ENCODE measurements at regions not wholly inside any gene's neighbourhood (a gene's known extent, or its start where the extent isn't known, plus 50 kb on each side); places are given as distances from the start of the nearest gene placed in this dataset.

DNA sequence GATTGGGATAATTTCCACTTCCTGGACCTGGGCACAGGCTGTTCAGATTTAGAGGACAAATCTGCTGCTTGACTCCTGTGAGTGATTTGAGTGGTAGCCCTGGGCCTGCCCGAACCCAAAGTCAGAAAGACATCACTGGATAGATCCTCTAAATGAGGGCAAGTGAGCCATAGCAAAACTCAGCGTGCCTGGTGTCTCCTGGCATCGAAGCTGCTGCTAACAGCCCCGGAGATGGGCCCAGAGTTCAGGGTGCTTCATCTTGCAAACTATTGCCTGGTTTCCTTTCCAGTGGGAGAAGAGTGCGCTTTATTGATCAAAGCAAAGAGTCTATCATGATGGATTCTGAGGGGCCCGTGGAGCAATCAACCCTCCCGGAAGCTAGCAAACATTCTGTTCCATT is 153.1 kb upstream of the KLHL29 start:
- no peak for DNase-seq (ENCODE audit: extremely low read depth, low read depth, low spot score)

DNA sequence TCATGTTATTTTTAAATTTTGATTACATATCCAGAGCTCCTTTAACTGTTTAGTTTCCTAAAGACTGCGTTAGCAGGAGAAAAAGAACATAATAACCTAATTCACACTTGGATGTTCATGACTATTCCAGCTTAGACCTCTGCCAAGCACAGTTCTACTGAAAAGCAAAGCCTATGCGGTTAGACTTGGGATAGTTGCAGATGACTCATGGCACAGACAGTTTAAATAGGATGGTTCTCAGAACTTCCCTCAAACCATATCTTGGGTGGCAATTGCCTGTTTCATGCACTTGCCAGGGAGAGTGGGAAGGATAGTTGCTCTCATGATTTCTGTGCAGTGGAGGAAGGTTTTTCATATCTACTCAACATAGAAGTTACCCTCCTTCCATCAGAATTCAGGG is 149.7 kb upstream of the KLHL29 start:
- no peak for DNase-seq (ENCODE audit: extremely low read depth, low read depth, low spot score)

DNA sequence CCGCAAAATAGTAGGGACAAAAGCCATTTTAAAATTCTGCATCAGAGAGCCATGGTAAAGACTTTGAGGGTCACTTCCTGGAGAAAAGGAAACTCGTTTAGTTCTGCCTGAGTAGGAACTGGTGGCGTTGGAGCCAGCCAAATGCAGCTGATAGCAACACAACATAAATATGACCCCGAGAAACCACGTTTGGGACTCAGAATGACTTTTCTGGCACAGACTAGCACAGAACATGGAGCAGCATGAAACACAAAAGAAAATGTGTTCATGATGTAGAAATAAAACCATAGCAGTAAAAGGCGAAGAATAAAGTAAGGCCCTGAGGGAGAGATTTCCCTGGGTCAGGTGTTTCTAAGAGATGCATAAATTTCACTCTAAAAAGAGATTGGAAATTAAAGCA is 149.2 kb upstream of the KLHL29 start:
- no peak for DNase-seq (ENCODE audit: extremely low read depth, low read depth, low spot score)

DNA sequence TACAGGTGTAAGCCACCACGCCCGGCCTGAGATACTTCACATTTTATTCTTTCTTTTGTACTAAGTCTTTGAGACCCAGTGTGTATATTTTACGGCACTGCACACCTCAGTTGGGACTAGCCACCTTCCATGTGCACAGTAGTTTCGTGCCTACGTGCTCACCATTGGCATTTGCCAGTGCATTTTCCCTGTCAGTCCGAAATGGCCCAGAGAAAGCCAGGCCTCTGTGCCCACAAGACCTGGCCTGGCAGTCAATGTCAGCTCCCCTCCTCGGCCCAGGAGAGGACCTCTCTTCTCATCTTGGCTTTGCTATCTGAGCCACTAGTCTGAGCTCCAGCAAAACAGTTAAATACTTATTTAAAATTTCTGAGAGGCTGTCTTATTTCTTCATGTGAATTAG is 147.8 kb upstream of the KLHL29 start:
- DNase-seq (ENCODE audit: extremely low read depth, low read depth, low spot score), result no peak

DNA sequence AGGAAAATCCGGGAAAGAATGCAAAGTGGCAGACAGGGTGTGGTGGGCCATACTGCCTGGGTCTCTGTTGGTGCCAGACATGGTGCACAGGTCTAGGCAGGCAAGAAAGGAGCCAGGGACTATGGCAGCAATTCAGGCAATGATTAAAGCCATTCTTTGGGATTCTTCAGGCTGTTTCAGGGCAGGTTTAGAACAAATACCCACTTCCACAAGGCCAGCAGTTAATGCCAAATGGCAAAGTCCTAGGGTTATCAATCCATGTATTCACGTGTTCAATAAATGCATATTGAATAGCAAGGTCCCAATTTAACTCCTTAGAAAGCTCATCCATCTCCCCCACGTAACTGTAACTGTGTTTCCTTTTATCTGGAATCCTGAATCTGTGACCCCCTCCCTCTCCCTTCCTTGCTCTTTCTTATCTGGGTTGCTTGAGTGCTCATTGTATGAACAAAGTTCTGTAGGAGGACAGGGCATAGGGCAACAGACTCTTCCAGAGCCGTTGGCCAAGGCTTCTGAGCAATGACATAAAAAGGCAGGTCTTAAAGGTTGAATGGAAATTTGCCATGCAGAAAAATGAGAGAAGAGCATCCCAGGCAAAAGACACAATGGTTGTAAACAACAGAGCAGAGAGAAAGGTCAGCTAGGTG is 146.8 kb upstream of the KLHL29 start:
- DNase-seq (ENCODE audit: extremely low read depth, low read depth, low spot score), result no peak

DNA sequence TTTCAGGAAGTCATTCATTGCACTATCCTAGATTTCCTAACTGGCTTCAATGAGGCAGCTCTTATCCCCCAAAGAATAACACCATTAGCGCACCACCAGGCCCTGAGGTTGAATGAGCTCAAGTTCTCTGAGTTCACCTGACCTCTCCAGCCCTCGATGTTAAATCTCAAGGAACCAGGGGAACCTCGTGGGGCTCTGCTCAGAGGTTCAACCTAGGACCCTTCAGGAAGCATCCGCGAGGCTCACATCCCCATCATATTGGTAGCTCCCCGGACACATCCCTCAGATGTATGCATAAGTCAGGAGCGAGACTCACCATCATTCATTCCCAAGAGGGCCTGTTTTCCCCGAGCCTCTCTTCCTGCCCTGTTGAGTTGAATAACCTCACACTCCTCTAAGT is 145.6 kb upstream of the KLHL29 start:
- DNase-seq (ENCODE audit: extremely low read depth, low read depth, low spot score), result no peak

DNA sequence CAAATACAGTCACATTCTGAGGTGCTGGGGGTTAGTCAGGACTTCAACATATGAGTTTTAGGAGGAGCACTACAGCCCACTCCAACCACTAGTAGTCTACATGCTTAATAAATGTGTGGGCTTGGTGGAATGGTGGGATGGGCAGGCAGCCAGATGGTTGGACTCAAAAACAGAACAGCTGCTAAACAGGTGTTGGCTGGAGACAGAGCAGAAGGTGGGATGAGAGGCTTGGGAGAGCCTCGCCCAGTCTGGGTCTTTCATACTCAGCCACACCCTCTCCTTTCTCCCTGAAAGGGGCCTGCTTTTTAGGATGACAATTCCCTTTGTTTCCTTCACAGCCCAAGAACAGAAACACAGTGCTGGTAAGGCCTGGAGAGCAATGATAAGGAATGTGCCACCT is 143.9 kb upstream of the KLHL29 start:
- no peak for DNase-seq (ENCODE audit: extremely low read depth, low read depth, low spot score)

DNA sequence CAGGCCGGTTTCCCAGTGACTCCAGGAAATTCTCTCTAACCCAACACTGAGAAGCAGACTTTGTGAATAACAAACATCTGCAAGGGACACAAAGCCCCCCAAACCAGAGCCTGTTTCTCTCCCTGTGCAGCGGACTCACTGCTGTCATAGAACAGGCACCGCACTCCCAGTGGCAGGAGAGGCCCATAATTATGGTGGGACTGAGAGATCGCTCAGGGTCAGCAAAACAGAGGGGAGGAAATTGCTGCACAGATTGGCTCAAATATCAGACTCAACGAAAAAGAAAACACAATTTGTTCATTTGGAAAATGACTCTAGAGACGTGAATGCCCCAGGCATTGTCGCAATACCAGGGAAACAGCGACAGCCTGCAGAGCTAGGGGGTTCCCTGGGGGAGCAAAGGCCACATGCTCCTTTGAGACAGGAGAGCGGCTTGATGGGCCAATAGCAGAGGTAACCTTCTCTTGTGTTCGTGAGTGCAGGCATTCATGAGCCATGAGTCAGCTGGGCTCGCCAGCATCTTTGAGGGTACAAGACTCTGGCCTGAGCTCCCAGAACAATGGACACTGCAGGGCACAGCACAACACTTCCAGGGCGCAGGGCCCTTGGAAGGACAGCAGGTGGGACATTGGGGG is 143.3 kb upstream of the KLHL29 start:
- no peak for DNase-seq (ENCODE audit: extremely low read depth, low read depth, low spot score)

DNA sequence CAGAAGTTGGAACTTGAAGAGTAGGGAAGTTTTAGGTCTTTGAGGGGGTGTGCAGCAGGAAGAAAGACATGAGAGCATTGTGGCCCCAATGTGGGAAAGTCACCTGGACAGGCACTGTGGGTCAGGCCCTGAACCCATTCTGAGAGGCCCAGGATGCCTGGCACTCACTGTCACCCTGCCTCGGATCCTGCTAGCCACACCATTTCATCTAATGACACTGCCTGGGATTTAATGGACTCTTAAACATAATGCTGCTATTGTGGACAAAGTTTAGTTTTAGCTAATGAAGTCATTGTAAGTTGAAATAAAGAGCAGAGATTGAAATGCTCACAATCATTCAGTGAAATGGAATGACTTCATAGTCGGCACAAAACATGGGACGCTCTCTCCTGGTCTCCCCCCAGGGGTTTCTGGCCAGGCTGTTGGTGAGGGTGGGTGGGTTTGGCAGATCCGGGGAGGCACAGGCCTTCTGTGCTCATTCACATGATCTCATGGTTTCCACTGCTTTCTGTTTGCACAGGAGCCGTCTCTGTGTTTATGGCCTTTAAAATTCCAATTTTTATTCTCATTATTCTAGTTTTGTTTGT is 141.8 kb upstream of the KLHL29 start:
- DNase-seq (ENCODE audit: extremely low read depth, low read depth, low spot score), result no peak

DNA sequence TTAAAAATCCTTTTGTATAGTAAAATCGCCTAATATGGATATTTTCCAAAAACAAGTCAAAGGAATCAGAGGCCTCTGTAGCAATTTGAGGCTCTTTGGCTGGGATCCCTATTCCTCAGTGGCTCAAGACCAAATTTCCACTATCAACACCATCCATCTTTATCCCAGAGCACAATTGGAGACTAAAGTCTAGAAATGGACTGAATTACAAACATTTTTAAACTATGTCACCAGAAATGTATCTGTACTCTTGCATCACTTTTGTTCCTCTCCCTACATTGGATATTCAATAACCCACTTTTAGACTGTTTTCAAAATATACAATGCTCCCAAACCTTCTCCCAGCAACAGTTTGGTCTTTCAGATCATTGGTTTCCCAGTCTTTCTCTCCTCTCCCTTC is 140.4 kb upstream of the KLHL29 start:
- no peak for DNase-seq (ENCODE audit: extremely low read depth, low read depth, low spot score)

DNA sequence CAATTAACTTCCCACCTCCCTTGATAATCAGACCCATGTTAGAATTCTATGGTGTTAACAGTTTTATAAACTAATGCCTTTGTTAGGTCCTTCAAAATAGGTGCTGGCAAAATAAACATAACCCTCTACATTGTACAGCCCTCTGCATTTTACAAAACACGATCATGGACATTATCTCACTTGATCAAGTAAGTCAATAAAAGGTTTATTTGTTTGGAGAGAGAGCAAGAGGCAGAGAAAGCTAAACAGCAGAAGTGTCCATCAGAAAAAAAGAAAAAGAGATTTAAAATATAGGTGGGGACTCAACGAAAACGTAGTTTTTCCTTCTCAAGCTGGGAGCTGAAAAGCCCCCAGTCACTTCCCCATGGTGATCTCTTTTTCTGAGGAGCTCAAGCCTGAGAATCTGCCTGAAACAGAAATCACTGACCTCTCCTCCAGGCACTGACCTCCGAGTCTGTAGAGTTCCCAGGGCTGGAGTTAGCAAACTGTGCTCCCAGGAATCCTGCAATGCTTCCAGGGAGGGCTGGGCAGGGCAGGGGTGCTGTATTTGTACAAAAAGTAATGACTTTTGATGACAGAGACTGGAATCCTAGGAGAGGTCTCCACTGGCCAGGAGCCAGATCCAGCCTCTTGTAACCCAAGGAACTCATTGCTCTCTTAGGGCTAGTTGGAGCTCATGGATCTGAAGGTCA is 137.8 kb upstream of the KLHL29 start:
- no peak for DNase-seq (ENCODE audit: extremely low read depth, low read depth, low spot score)

DNA sequence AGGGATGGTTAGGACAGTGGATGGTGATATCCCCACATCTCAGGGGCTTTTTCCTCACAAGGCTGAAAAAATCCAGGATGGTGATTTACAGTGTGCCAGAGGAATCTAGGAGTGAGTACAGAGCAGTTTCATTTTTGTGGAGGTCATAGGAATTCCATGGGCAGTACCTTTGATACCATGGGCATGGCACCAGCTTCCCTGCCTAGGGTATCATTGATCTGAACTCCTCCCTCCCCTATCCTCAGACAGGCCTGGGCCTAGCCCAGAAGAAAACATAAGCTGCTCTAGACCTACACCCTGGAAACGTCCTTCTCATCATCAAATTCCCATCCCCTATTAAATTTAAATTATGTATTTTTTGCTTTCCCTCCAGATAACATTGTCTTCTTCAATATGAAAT is 136.3 kb upstream of the KLHL29 start:
- no peak for DNase-seq (ENCODE audit: extremely low read depth, low read depth, low spot score)

DNA sequence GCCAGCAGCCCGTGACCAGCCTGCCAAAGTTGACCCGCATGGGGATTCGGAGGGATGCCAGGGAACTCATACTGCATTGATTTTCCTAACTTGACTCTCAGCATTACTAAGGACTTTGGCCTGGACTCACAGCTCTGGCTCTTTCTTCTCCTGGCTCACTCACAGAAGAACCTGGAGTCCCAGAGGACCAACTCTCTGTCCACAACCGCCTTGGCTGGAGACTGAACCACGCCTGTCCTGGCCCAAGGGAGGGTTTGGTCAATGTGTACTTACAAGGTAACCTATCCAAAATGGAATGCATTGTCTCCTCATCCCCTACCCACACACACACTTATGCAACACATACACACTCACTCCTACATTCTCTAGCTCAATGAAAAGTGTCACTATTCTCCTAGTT is 135.6 kb upstream of the KLHL29 start:
- DNase-seq (ENCODE audit: extremely low read depth, low read depth, low spot score), result no peak

DNA sequence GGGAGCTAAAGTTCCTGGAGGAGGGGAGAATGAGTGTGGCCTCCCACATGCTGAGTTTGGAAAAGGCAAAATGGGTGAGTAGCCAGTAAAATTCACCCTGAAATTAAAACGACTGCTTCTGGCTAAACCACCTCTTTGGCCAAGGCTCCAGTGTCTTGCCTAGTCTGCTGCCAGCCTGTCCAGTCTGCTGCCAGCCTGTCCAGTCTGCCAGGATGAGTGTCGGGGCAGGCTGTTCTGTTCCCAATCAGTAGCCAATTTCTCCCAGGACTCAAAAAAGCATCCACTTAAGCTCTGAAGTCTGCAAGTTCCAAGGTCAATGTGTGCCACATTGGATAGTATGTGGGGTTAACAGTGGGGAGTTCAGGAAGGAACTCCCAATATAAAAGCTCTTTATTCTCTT is 134.6 kb upstream of the KLHL29 start:
- DNase-seq (ENCODE audit: extremely low read depth, low read depth, low spot score), result no peak

DNA sequence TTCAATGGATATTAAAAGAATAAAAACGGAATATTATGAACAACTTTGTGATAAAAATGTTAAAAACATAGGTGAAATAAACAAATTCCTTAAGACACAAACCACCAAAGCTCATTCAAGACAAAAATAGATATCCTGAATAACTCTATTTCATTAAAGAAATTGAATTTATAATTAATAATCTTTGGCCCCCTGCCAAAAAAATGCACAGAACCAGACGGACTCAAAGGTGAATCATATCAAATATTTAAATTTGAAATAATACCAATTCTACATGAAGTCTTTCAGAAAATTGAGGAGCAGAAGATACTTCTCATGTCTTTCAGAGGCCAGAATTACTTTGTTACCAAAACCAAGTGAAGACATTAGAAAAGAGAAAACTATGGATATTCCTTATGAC is 128.3 kb upstream of the KLHL29 start:
- no peak for DNase-seq (ENCODE audit: extremely low read depth, low read depth, low spot score)

DNA sequence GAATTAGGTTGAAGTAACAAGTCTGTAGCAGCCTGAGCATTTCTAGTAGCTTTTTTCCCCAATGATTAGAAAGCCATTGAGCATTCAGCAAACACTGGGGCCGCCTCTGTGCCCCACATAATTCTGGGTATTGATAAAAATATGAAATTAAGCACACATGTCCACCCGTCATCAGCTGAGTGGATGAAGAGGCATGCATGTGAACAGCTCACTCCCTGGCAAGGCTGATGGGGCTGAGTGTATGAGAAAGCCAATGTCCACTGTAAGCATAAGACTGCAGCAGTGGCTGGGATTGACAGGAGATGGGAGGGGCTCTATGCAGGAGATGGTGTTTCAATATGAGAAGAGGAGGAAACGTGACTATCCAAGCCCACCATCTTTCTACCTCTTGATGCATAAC is 124.4 kb upstream of the KLHL29 start:
- no peak for DNase-seq (ENCODE audit: extremely low read depth, low read depth, low spot score)

DNA sequence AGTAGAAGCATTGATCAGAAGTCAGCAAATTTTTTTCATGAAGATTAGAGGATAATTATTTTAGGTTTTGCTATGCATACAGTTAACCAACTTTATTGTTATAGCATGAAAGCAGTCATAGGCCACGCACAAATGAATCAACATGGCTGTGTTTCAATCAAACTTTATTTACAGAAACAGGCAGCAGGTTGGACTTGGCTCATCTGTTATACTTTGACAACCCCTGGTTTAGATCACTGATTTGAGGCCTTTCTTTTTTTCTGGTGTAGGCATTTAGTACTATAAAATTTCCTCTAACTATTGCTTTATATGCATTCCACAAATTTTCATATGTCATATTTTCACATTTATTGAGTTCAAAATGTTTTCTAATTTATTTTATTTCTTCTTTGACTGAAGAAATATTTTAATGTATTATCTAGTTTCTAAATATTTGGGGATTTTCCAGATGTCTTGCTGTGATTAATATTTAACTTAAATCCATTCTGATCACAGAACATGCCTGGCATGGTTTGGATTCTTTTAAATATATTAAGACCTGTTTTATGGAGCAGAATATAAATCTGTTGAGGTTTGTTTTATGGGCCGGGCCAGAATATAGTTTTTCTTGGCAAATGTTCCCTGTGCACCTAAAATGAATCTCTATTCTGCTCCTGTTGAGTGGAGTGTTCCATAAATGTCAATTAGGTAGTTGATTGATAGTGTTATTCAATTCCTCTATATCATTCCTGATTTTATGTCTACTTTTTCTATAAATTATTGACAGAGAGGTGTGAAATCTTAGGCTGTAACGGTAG is 116.3 kb upstream of the KLHL29 start:
- no peak for DNase-seq (ENCODE audit: extremely low read depth, low read depth, low spot score)

DNA sequence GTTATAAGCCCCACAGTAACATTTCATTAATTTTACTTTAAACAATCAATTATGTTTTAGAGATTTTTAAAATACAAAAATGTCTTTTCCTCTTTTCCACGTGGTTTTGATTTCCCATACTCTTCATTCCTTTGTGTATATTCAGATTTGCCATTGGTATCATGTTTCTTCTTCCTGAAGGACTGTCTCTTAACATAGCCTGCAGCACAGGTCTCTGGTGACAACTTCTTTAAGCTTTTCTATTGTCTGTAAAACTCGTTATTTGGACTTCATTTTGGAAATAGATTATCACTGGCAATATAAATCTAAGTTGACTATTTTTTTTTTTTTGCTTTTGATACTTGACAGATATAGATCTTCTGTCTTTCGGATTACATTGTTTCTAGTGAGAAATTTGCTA is 115.2 kb upstream of the KLHL29 start:
- DNase-seq (ENCODE audit: extremely low read depth, low read depth, low spot score), result no peak

DNA sequence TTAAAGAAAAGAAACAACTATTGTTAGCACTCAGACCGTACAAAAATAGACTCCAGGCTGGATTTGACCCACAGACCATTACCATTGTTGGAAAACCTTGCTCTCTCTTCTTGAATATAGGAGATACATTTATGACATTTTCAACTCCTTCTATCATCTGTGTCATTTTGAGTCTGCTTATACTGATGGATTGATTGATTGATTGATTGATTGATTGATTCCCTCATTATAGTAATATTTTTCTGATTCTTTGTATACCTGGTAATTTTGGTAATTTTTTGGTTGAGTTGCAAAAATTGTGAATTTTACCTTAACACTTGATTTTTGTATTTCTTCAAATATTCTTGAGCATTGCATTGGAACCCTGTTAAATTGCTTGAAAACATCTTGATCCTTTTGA is 114.2 kb upstream of the KLHL29 start:
- no peak for DNase-seq (ENCODE audit: extremely low read depth, low read depth, low spot score)

DNA sequence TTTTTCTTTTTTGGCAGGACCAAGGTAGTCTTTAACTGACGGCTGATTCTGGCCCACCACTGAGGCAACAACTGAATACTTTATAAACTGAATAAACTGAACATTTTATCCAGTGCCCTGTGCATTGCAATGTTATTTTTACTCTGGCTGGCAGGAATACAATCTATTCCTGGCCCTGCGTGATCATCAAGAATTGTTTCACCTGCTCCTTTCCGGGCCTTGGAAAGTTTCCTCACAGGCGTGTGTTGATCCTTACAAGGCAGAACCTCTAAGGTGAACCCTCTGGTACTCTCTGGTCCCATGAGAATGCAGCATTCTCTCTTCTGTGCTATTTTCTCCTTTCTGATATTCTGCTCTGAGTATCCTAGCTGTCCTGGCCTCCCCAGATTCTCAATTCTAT is 113.7 kb upstream of the KLHL29 start:
- DNase-seq (ENCODE audit: extremely low read depth, low read depth, low spot score), result no peak

DNA sequence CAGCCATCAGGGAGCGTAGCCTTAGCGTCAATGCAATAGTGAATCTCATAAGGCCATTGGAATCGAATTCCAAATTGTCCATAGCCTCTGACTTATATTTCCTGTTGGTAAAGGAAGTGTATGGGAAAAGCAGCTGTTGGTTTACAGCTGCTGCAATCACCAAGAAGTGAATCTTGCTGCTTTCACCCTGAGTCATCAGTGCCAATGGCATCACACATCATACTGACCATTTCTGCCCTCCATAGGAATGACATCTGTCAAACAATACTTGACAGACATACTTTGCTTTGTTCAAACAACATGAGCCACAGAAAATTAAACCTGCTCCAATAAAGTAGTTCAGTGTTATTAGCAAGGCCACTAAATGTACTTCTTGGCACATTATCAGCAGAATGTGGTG is 111.2 kb upstream of the KLHL29 start:
- DNase-seq (ENCODE audit: extremely low read depth, low read depth, low spot score), result no peak

All from glomerular endothelial cell (primary cell).